ENCODE measurements at regions not wholly inside any gene's neighbourhood (a gene's known extent, or its start where the extent isn't known, plus 50 kb on each side); places are given as distances from the start of the nearest gene placed in this dataset.
"Not testable (repeated sequence)": the region's sequence is repeated elsewhere in the genome, so short reads cannot be mapped to it uniquely, and the experiment has no call there.

DNA sequence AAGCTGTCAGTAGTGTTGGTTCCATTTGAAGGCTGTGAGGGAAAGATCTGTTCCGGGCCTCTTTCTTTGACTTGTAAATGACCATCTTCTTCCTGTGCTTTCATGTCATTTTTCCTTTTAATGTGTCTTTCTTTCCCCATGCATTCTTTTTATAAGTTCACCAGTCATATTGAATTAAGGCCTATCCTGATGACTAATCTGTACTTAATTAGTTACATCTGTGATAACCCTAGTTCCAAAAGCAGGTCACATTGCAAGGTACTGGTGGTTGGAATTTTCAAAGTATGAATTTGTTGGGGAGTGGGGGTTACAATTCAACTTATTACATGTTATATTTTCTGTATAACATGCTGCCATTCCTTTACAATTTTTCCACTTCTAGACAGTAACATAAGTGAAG lies 1642.1 kb upstream of the FLRT2 start:
- 80 to 94% methylated on average over 1 of the region's 1 CpG for WGBS, 2 donors
- TF ChIP-seq, protein P1, sequence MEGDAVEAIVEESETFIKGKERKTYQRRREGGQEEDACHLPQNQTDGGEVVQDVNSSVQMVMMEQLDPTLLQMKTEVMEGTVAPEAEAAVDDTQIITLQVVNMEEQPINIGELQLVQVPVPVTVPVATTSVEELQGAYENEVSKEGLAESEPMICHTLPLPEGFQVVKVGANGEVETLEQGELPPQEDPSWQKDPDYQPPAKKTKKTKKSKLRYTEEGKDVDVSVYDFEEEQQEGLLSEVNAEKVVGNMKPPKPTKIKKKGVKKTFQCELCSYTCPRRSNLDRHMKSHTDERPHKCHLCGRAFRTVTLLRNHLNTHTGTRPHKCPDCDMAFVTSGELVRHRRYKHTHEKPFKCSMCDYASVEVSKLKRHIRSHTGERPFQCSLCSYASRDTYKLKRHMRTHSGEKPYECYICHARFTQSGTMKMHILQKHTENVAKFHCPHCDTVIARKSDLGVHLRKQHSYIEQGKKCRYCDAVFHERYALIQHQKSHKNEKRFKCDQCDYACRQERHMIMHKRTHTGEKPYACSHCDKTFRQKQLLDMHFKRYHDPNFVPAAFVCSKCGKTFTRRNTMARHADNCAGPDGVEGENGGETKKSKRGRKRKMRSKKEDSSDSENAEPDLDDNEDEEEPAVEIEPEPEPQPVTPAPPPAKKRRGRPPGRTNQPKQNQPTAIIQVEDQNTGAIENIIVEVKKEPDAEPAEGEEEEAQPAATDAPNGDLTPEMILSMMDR (IDR thresholded peaks at IDR 0.05; ENCODE audit: control extremely low read depth, extremely low read depth) = no peak

DNA sequence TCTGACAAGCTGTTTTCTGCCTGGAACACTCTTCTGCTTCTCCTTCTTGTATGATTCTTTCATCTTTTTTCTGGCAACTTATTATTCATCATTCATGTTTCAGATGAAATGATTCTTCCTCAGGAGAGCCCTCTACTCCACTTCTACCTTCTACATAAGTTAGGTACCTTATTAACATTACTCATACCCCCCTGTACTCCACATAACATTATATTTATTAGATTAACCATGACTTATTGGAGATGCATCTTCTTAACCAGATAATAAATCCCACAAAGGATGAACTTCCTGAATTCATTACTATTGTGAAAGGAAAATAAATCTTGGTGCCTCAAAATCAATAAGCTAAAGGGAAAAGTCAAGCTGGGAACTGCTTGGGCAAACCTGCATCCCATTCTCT lies 1636.5 kb upstream of the FLRT2 start:
- DNase-seq (no peak), ATAC-seq (ENCODE audit: insufficient read depth, low FRiP score) (no peak)
- Histone ChIP-seq H3K4me1 (ENCODE audit: control insufficient read depth in 5 of 5, insufficient read depth in 5 of 5, low read length in 5 of 5) (no peaks in the 10 kb centered on the region), H3K9me3 (ENCODE audit: control insufficient read depth in 4 of 4, insufficient read depth in 3 of 4, low read length in 3 of 4) (no peaks in the 10 kb centered on the region), H3K36me3 (ENCODE audit: control insufficient read depth in 4 of 4, insufficient read depth in 4 of 4, low read length in 4 of 4) (no peaks in the 10 kb centered on the region), H3K27ac (ENCODE audit: low read depth in 1 of 2, low read length in 1 of 2) (no peak overlapping the region), H3K9ac (ENCODE audit: insufficient read depth in 1 of 2, low read length in 2 of 2) (no peak overlapping the region), H3K4me3 (no peak overlapping the region), H3K27me3 (ENCODE audit: control insufficient read depth in 3 of 3, insufficient read depth in 3 of 3, low read length in 2 of 3) (no peaks in the 10 kb centered on the region)
- TF ChIP-seq, protein P1 (IDR thresholded peaks at IDR 0.05; ENCODE audit: control extremely low read depth, extremely low read depth) = no peak

More for the DNA sequence above, 1642.1 kb upstream of the FLRT2 start:
- Histone ChIP-seq H3K4me1 (ENCODE audit: control insufficient read depth in 5 of 5, insufficient read depth in 5 of 5, low read length in 5 of 5) (peaks cover 0 to 7% (median 0%) of the 10 kb centered on the region in 5 donors), H3K27me3 (ENCODE audit: control insufficient read depth in 3 of 3, insufficient read depth in 3 of 3, low read length in 2 of 3) (no peaks in the 10 kb centered on the region), H3K4me3 (no peak overlapping the region), H3K36me3 (ENCODE audit: control insufficient read depth in 4 of 4, insufficient read depth in 4 of 4, low read length in 4 of 4) (no peaks in the 10 kb centered on the region), H3K9me3 (ENCODE audit: control insufficient read depth in 4 of 4, insufficient read depth in 3 of 4, low read length in 3 of 4) (no peaks in the 10 kb centered on the region), H3K9ac (ENCODE audit: insufficient read depth in 1 of 2, low read length in 2 of 2) (no peak overlapping the region), H3K27ac (ENCODE audit: low read depth in 1 of 2, low read length in 1 of 2) (no peak overlapping the region)
- DNase-seq (no peak), ATAC-seq (ENCODE audit: insufficient read depth, low FRiP score) (no peak)

DNA sequence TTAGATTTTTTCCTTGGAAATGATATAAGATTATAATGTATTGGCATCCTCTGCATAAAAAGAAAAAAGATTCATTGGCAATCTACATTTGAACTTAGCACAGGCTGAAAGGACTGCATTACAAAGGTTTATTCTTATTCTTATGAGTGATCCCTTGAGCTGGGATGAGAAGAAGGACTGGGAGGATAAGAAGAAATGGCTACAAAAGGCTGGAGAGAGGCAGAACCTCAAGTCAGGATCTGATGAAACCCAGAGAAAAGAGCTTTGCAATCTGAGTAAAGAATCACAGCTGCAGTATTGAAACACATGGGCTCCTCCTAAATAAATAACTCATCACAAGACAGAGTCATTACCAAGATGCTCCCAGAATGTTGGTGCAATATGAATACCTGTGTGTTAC lies 1635.4 kb upstream of the FLRT2 start:
- H3K27me3 ChIP-seq (ENCODE audit: control insufficient read depth in 3 of 3, insufficient read depth in 3 of 3, low read length in 2 of 3) = no peaks in the 10 kb centered on the region
- TF ChIP-seq, protein P1 (IDR thresholded peaks at IDR 0.05; ENCODE audit: control extremely low read depth, extremely low read depth) = no peak
- ATAC-seq (ENCODE audit: insufficient read depth, low FRiP score) = no peak
- H3K4me3 ChIP-seq = no peak overlapping the region
- DNase-seq = no peak
- H3K9ac ChIP-seq (ENCODE audit: insufficient read depth in 1 of 2, low read length in 2 of 2) = no peak overlapping the region
- no peaks in the 10 kb centered on the region for H3K9me3 ChIP-seq (ENCODE audit: control insufficient read depth in 4 of 4, insufficient read depth in 3 of 4, low read length in 3 of 4)
- no peaks in the 10 kb centered on the region for H3K36me3 ChIP-seq (ENCODE audit: control insufficient read depth in 4 of 4, insufficient read depth in 4 of 4, low read length in 4 of 4)
- H3K4me1 ChIP-seq (ENCODE audit: control insufficient read depth in 5 of 5, insufficient read depth in 5 of 5, low read length in 5 of 5) = no peaks in the 10 kb centered on the region
- H3K27ac ChIP-seq (ENCODE audit: low read depth in 1 of 2, low read length in 1 of 2) = no peak overlapping the region

DNA sequence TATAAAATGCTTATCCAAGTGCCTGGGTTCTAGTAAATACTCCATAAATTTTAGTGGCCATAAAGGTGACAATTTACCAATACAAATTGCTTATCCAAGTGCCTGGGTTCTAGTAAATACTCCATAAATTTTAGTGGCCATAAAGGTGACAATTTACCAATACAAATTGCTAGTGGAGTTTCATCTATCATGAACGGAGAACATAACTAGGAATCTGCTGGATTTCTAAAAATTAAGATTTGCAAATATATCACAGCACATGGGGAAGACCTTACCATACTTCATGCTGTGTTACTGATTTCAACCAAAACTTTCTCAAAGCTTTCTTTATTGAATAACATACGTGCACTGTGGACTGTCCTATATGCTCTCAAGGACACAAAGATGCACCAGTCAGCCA lies 1631.4 kb upstream of the FLRT2 start:
- 68 to 89% methylated on average over 2 of the region's 2 CpGs for WGBS, 2 donors
- H3K4me1 ChIP-seq (ENCODE audit: control insufficient read depth in 5 of 5, insufficient read depth in 5 of 5, low read length in 5 of 5); H3K4me3 ChIP-seq; H3K36me3 ChIP-seq (ENCODE audit: control insufficient read depth in 4 of 4, insufficient read depth in 4 of 4, low read length in 4 of 4); ATAC-seq (ENCODE audit: insufficient read depth, low FRiP score); H3K27ac ChIP-seq (ENCODE audit: low read depth in 1 of 2, low read length in 1 of 2); H3K9ac ChIP-seq (ENCODE audit: insufficient read depth in 1 of 2, low read length in 2 of 2); DNase-seq; H3K27me3 ChIP-seq (ENCODE audit: control insufficient read depth in 3 of 3, insufficient read depth in 3 of 3, low read length in 2 of 3); H3K9me3 ChIP-seq (ENCODE audit: control insufficient read depth in 4 of 4, insufficient read depth in 3 of 4, low read length in 3 of 4): not testable (repeated sequence)
